NCI-H2171 treated with DMSO at 0.1 percent for 48 hours (cell line): ENCODE measurements at regions not wholly inside any gene's neighbourhood (a gene's known extent, or its start where the extent isn't known, plus 50 kb on each side); places are given as distances from the start of the nearest gene placed in this dataset.

ENCODE experiments used
- DNase-seq: peaks from one replicate; lab custom pipeline; 2025; lab: John Stamatoyannopoulos, UW

GRCh38 chr17:33404070-33404819 lies 111.2 kb upstream of the ASIC2 start:
- no peak for DNase-seq

- no peak for DNase-seq
Measured at GRCh38 chr17:33416131-33416530, 123.0 kb upstream of the ASIC2 start.

GRCh38 chr17:33421933-33422332 lies 128.8 kb upstream of the ASIC2 start:
- no peak for DNase-seq

GRCh38 chr17:33433581-33433980 lies 140.5 kb upstream of the ASIC2 start:
- no peak for DNase-seq

- no peak for DNase-seq
Measured at GRCh38 chr17:33434841-33435240, 141.7 kb upstream of the ASIC2 start.

- no peak for DNase-seq
Measured at GRCh38 chr17:33435721-33436301, 142.7 kb upstream of the ASIC2 start.

GRCh38 chr17:33436321-33436720 lies 143.2 kb upstream of the ASIC2 start:
- no peak for DNase-seq

- DNase-seq: no peak
Measured at GRCh38 chr17:33438139-33438538, 145.0 kb upstream of the ASIC2 start.

GRCh38 chr17:33438578-33438977 lies 145.5 kb upstream of the ASIC2 start:
- DNase-seq: no peak

GRCh38 chr17:33442320-33442719 lies 149.2 kb upstream of the ASIC2 start:
- no peak for DNase-seq

GRCh38 chr17:33444731-33445130 lies 151.6 kb upstream of the ASIC2 start:
- DNase-seq: no peak

GRCh38 chr17:33447090-33447489 lies 154.0 kb upstream of the ASIC2 start:
- DNase-seq: no peak

- DNase-seq: no peak
Measured at GRCh38 chr17:33451221-33451620, 158.1 kb upstream of the ASIC2 start.

GRCh38 chr17:33457477-33457876 lies 164.4 kb upstream of the ASIC2 start:
- no peak for DNase-seq

GRCh38 chr17:33459078-33459940 lies 166.2 kb upstream of the ASIC2 start:
- DNase-seq: no peak

GRCh38 chr17:33460781-33461450 lies 167.8 kb upstream of the ASIC2 start:
- no peak for DNase-seq

GRCh38 chr17:33463887-33464286 lies 170.8 kb upstream of the ASIC2 start:
- DNase-seq: no peak

- DNase-seq: no peak
Measured at GRCh38 chr17:33464669-33465280, 171.7 kb upstream of the ASIC2 start.

- no peak for DNase-seq
Measured at GRCh38 chr17:33469421-33469820, 176.3 kb upstream of the ASIC2 start.

- DNase-seq: no peak
Measured at GRCh38 chr17:33469911-33470310, 176.8 kb upstream of the ASIC2 start.

GRCh38 chr17:33473061-33473460 lies 180.0 kb upstream of the ASIC2 start:
- no peak for DNase-seq

- DNase-seq: no peak
Measured at GRCh38 chr17:33474789-33475188, 181.7 kb upstream of the ASIC2 start.
